Endometrium (tissue), 2 donors: ENCODE measurements at regions not wholly inside any gene's neighbourhood (a gene's known extent, or its start where the extent isn't known, plus 50 kb on each side); places are given as distances from the start of the nearest gene placed in this dataset.
"Not testable (repeated sequence)": the region's sequence is repeated elsewhere in the genome, so short reads cannot be mapped to it uniquely, and the experiment has no call there.

ENCODE experiments used
- FAIRE-seq: peaks from 2 replicates; lab custom pipeline; 2012; peaks lifted over from hg19 to GRCh38; lab: Jason Lieb, UNC
- donor health status: control.
- donor health status: control.

GRCh38 chr2:186302263-186302662 is 183.8 kb upstream of the ZC3H15 start:
- FAIRE-seq = no peak

GRCh38 chr2:186303091-186303490 is 183.0 kb upstream of the ZC3H15 start:
- FAIRE-seq = no peak

DNA sequence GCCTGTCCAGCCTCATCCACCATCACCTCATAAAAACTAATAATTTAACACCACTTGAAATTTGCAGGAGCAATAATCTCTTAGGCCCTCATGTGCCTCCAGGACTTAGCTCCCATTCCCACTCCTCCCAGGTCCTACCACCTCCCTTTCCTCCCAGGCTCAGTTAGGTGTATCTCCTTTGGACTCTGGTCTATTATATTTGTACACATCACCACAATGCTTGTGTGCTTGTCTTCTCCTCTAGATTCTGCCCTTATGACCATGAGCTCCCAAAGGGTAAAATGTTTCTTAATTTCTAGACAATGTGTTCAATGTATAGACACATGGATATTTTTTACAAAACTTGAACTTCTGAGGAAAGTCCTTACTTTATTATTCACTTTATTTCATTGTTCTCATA is 182.0 kb upstream of the ZC3H15 start:
- no peak for FAIRE-seq

- no peak for FAIRE-seq
Measured at GRCh38 chr2:186306754-186307153, 179.3 kb upstream of the ZC3H15 start.

- FAIRE-seq = no peak
Measured at GRCh38 chr2:186307871-186308270, 178.2 kb upstream of the ZC3H15 start.

- FAIRE-seq = no peak
Measured at GRCh38 chr2:186308347-186308746, 177.7 kb upstream of the ZC3H15 start.

DNA sequence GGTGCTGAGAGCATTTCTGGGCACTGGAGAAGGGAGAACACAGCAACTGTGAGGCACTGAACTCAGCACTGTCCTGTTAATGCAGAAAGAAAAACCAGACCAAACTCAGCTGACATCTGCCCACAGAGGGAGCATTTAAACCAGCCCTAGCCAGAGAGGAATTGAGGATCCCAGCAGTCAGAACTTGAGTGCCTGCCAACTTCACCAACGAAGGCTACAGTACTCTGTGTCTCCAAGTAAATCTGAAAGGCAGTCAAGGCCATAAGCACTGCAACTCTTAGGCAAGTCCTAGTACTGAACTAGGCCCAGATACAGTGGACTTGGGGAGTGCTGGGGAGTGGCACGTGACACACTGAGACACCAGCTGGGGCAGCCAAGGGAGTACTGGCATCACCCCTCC is 176.2 kb upstream of the ZC3H15 start:
- no peak for FAIRE-seq

DNA sequence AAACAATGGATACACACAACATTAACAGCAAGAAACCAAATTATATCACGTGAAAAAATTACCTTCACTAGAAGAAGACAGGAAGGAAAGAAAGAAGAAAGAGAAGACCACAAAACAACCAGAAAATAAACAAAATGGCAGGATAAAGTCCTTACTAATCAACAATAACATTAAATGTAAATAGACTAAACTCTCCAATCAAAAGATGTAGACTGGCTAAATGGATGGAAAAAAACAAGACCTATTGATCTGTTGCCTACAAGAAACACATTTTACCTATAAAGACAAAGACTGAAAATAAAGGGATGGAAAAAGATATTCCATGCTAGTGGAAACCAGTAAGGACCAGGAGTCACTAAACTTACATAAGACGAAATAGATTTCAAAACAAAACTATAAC is 167.0 kb upstream of the ZC3H15 start:
- FAIRE-seq = no peak

- FAIRE-seq = no peak
Measured at GRCh38 chr2:186325827-186326535, 160.1 kb upstream of the ZC3H15 start.

DNA sequence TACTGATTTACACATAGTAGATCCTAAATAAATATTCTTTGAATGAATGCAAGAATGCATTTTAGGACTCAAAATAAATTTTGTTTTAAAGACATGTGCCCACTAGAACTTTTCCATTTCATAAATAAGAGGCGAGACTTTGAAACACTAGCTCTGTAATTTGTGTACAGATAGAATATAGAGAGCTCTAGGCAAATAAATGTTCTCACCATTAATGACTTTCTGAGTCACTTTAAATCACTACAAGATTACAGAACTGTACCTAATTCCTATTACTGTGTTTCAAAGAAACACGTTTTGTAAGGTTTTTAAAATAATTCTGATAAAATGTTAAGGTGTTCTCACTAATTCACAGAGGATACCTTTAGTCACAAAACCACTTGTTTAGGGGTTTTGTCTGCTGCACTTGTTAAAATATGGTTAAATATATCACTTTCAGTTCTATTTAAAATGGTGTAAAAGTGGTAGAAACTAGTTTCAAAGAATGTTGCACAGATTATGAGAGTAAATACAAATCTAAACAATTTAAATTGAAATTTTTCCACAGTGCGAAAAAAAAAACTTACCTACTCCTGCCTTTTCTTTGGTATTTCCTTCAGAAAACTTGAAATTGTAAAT is 158.7 kb upstream of the ZC3H15 start:
- FAIRE-seq = no peak

DNA sequence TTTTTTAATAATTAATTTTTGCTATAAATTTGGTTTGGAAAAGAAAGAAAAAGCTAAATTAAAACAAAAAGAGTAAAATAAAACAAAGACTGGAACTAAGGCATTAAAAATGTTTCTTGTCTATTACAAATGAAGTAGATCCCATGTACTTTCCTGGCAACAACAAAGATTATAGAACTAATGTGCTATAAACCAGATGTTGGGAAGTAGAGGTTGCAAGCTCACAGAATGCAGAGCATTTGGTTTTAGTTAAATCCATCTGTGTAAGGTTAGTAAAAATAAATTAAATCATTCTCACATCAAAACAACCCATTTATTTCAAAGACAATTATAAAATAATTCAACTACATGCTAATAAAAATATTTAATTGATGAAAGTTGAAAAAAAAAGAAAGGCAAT is 157.2 kb upstream of the ZC3H15 start:
- FAIRE-seq = peak; percentile 100

GRCh38 chr2:186330050-186330449 is 156.0 kb upstream of the ZC3H15 start:
- no peak for FAIRE-seq

DNA sequence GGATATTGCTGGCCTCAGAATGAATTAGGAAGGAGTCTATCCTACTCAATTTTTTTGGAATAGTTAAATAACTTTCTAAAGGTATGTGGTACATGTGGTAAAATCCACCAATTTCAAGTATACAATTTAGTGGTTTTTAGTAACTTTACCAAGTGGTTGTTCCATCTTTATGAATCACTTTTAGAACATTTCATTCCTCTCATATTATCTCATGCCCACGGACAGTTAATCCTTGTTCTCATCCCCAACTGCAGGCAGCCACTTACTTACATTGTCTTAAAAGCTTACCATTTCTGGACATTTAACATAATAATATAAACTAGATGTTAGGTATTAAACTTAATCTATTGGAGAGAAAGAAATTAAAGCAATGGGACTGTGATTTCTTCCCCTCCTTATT is 146.3 kb upstream of the ZC3H15 start:
- FAIRE-seq = no peak

- no peak for FAIRE-seq
Measured at GRCh38 chr2:186342029-186342428, 144.0 kb upstream of the ZC3H15 start.

DNA sequence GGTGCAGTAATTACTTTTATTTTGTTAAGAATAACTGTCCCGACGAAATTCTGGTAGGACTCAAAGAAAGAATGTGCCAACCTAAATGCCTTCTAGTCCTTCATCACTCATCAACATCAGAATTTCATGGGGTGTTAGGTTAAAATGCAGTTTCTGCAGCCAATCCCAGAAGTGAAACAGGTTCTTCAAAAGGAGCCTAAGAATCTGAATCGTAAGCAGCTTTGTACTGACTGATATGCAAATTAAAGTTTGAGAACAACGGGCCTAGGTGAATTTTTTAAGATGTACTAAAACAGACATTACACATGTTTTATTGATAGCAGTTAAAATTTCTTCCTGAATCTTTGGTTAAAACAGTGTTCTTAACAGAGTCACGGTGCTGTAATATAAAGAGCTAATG is 140.3 kb upstream of the ZC3H15 start:
- no peak for FAIRE-seq

GRCh38 chr2:186346216-186346615 is 139.8 kb upstream of the ZC3H15 start:
- FAIRE-seq = no peak

DNA sequence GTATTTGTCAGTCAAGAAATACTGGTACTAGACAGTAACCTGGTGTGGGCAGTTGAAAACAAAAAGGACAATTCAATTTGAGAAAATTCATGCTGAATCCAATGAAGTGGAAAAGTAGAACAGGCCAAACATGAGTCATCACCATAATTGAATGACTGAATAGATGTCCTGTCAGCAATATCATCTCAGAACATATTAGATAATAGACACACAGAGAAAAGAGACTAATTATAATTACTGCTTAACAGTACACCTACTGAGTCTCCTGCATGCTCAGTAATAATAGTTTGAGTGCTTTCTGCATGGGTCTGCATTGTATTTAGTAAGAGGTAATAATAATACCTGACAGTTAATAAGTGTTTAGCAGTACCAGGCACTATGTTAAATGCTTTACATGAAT is 138.6 kb upstream of the ZC3H15 start:
- FAIRE-seq = no peak

DNA sequence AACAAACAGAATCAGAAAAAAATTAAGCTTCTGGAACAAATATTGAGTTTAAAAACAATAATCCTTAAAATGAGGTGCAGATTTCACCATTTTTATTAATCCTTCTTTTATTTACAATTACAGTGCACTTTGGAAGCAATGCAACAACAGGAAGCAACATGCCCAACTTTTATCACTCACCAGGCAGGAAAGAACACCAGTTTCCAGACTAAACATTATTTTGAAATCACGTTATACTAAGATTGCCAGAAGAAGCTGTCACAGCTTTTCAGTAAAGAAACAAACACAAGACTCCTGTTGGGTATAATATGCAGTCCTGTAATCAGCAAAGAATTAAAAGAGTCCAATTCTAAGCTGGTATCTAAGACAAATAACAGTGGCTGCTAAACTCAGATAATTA is 137.9 kb upstream of the ZC3H15 start:
- peak; percentile 21 for FAIRE-seq

GRCh38 chr2:186349508-186349907 is 136.6 kb upstream of the ZC3H15 start:
- no peak for FAIRE-seq

DNA sequence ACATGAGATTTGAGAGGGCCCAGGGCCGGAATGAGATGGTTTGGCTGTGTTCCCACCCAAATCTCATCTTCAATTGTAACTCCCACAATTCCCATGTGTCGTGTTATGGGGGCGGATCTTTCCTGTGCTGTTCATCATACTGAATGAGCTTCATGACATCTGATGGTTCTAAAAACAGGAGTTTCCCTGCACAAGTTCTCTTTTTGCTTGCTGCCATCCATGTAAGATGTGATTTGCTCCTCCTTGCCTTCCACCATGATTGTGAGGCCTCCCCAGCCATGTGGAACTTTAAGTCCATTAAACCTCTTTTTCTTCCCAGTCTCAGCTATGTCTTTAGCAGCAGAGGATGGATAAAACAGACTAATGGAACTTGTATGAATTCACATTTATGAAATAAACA is 131.9 kb upstream of the ZC3H15 start:
- FAIRE-seq = not testable (repeated sequence)

DNA sequence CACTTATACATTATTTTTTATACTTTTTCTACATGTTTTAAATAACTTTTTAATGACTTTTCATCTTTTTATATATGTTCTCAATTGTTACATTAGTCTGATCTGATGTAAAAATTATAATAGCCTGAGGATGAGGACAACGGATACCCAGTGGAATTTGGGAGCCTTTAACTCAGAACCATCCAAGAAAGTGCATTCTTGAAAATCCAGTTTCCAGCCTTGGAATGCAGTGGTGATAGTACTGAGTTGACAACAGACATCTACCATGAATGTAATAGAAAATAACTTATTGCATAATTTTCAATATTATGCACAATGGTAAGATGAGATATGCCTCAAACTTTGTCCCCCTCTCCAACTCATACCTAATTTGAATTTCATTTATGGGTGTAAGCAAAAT is 120.7 kb upstream of the ZC3H15 start:
- no peak for FAIRE-seq

GRCh38 chr2:186379052-186379451 is 107.0 kb upstream of the ZC3H15 start:
- no peak for FAIRE-seq

GRCh38 chr2:186380805-186381204 is 105.3 kb upstream of the ZC3H15 start:
- no peak for FAIRE-seq

GRCh38 chr2:186381573-186381972 is 104.5 kb upstream of the ZC3H15 start:
- no peak for FAIRE-seq
